IMR-90 (cell line): ENCODE measurements at regions not wholly inside any gene's neighbourhood (a gene's known extent, or its start where the extent isn't known, plus 50 kb on each side); places are given as distances from the start of the nearest gene placed in this dataset.

Experiments used
- ATAC-seq: fragments of 200-7000 bp; cut with Tn5 transposase; 2 replicates; pipeline ENCODE4 v1.9.1; 2020; ENCODE audit warnings: low read depth, mild to moderate bottlenecking, moderate library complexity
- BruUV-seq: library from RNA; stranded (reverse); fragments of 400-500 nt; replicated peaks from 2 replicates; lab custom pipeline; 2021; lab: Mats Ljungman, UMichigan
- CTCF ChIA-PET: fragments of 300-600 bp; formaldehyde crosslinking; extraction: SDS; loops from one replicate; lab custom pipeline; 2021; ENCODE audit warnings: antibody characterized with exemption; lab: Yijun Ruan, JAX
- POLR2A ChIA-PET: fragments of 300-600 bp; sonication (Branson Sonifier 250); formaldehyde crosslinking; loops from one replicate; lab custom pipeline; 2022; ENCODE audit warnings: antibody characterized with exemption; ENCODE audit not compliant: unreplicated experiment; lab: Charles Lee
- DNase-seq: peaks from one replicate; pipeline ENCODE4 v3.0.0; 2013
- H2AFZ ChIP-seq: replicated peaks from 2 replicates; pipeline ENCODE3; 2013; ENCODE audit warnings: low read length, mild to moderate bottlenecking; ENCODE audit not compliant: poor library complexity
- H2AK5ac ChIP-seq: 2 replicates; pipeline ENCODE4 v1.6.1; 2013; ENCODE audit warnings: low read depth, low read length, inconsistent platforms
- H2AK9ac ChIP-seq: replicated peaks from 2 replicates; pipeline ENCODE3; 2013; ENCODE audit warnings: mild to moderate bottlenecking, low read depth, low read length, moderate library complexity; ENCODE audit not compliant: poor library complexity
- H2BK120ac ChIP-seq: 2 replicates; pipeline ENCODE4 v1.6.1; 2013; ENCODE audit warnings: low read depth, low read length, inconsistent platforms
- H2BK15ac ChIP-seq: 3 replicates; pipeline ENCODE4 v1.6.1; 2013; ENCODE audit warnings: low read depth, low read length, inconsistent platforms
- H2BK20ac ChIP-seq: 2 replicates; pipeline ENCODE4 v1.6.1; 2013; ENCODE audit warnings: low read depth, mild to moderate bottlenecking, inconsistent platforms, low read length, moderate library complexity
- H2BK5ac ChIP-seq: 2 replicates; pipeline ENCODE4 v1.6.1; 2013; ENCODE audit warnings: mild to moderate bottlenecking, low read depth, low read length, inconsistent platforms; ENCODE audit not compliant: poor library complexity, severe bottlenecking
- H3K14ac ChIP-seq: replicated peaks from 2 replicates; pipeline ENCODE4 v1.6.1; 2013; ENCODE audit warnings: low read depth, low read length, inconsistent platforms
- H3K18ac ChIP-seq: 2 replicates; pipeline ENCODE4 v1.6.1; 2013; ENCODE audit warnings: low read depth, low read length, control low read depth
- H3K23ac ChIP-seq: 2 replicates; pipeline ENCODE4 v1.6.1; 2013; ENCODE audit warnings: low read depth, low read length, inconsistent platforms
- H3K27ac ChIP-seq: 2 replicates; pipeline ENCODE4 v1.5.1; 2013; ENCODE audit warnings: mild to moderate bottlenecking, control low read depth, low read length; ENCODE audit not compliant: insufficient read depth
- H3K27me3 ChIP-seq: 2 replicates; pipeline ENCODE4 v1.6.1; 2013; ENCODE audit warnings: low read length; ENCODE audit not compliant: control insufficient read depth, insufficient read depth
- H3K36me3 ChIP-seq: 2 replicates; pipeline ENCODE4 v1.6.1; 2013; ENCODE audit warnings: low read length, mixed read lengths; ENCODE audit not compliant: control insufficient read depth, insufficient read depth
- H3K4ac ChIP-seq: 2 replicates; pipeline ENCODE4 v1.6.1; 2013; ENCODE audit warnings: low read depth, low read length, inconsistent platforms
- H3K4me1 ChIP-seq: 2 replicates; pipeline ENCODE4 v1.6.1; 2013; ENCODE audit warnings: low read length, mixed read lengths; ENCODE audit not compliant: control insufficient read depth, insufficient read depth
- H3K4me2 ChIP-seq: 2 replicates; pipeline ENCODE4 v1.6.1; 2013; ENCODE audit warnings: low read depth, mild to moderate bottlenecking, control low read depth, low read length, moderate library complexity
- H3K4me3 ChIP-seq: 2 replicates; pipeline ENCODE4 v1.5.1; 2013; ENCODE audit warnings: low read depth, mild to moderate bottlenecking, control low read depth, low read length, moderate library complexity; ENCODE audit not compliant: insufficient read depth
- H3K56ac ChIP-seq: 2 replicates; pipeline ENCODE4 v1.6.1; 2013; ENCODE audit warnings: low read length, inconsistent platforms; ENCODE audit not compliant: insufficient read depth; ENCODE audit errors: extremely low read depth
- H3K79me1 ChIP-seq, 2 experiments: 2 replicates each; pipeline ENCODE4 v1.6.1; 2013; ENCODE audit warnings: low read length in 2 of 2, inconsistent platforms in 1 of 2, low read depth in 1 of 2
- H3K9ac ChIP-seq: 2 replicates; pipeline ENCODE4 v1.6.1; 2013; ENCODE audit warnings: low read depth, low read length, control low read depth
- H3K9me1 ChIP-seq: 2 replicates; pipeline ENCODE4 v1.6.1; 2013; ENCODE audit warnings: low read length, inconsistent platforms; ENCODE audit not compliant: insufficient read depth
- H3K9me3 ChIP-seq: 2 replicates; pipeline ENCODE4 v1.6.1; 2013; ENCODE audit warnings: low read length; ENCODE audit not compliant: control insufficient read depth, insufficient read depth
- H4K20me1 ChIP-seq: 2 replicates; pipeline ENCODE4 v1.6.1; 2013; ENCODE audit warnings: low read length, inconsistent platforms; ENCODE audit not compliant: insufficient read depth
- H4K5ac ChIP-seq: 2 replicates; pipeline ENCODE4 v1.6.1; 2013; ENCODE audit warnings: mild to moderate bottlenecking, low read depth, low read length, control low read depth
- H4K8ac ChIP-seq, 2 experiments: 2 replicates each; pipeline ENCODE4 v1.6.1; 2013; ENCODE audit warnings: low read depth in 2 of 2, low read length in 2 of 2, control low read depth in 1 of 2, inconsistent platforms in 1 of 2
- H4K91ac ChIP-seq: 2 replicates; pipeline ENCODE4 v1.6.1; 2013; ENCODE audit warnings: low read depth, low read length, inconsistent platforms; ENCODE audit not compliant: insufficient read depth
- BHLHE40 ChIP-seq: fragments of 150-350 bp; IDR thresholded peaks from 2 replicates; pipeline ENCODE4 v1.6.1; 2016; ENCODE audit warnings: mild to moderate bottlenecking, low read depth, low read length
- CEBPB ChIP-seq: IDR thresholded peaks from 2 replicates; pipeline ENCODE4 v1.6.1; 2012; ENCODE audit warnings: low read depth, low read length, improper control_type of control experiment
- CHD1 ChIP-seq: IDR thresholded peaks from 2 replicates; pipeline ENCODE4 v1.6.1; 2012; ENCODE audit warnings: low read depth, low read length, improper control_type of control experiment
- CTCF ChIP-seq: conservative IDR thresholded peaks from 2 replicates; pipeline ENCODE4 v1.5.1; 2012; ENCODE audit warnings: mild to moderate bottlenecking, low read depth, low read length, improper control_type of control experiment
- FOS ChIP-seq: fragments of 150-350 bp; IDR thresholded peaks from 2 replicates; pipeline ENCODE4 v1.6.1; 2016; ENCODE audit warnings: low read depth, low read length
- MAFK ChIP-seq: IDR thresholded peaks from 2 replicates; pipeline ENCODE4 v1.6.1; 2012; ENCODE audit warnings: low read depth, low read length, improper control_type of control experiment
- MAZ ChIP-seq: IDR thresholded peaks from 2 replicates; pipeline ENCODE4 v1.6.1; 2012; ENCODE audit warnings: low read depth, mild to moderate bottlenecking, low read length, improper control_type of control experiment, moderate library complexity, borderline replicate concordance
- MXI1 ChIP-seq: IDR thresholded peaks from 2 replicates; pipeline ENCODE4 v1.6.1; 2012; ENCODE audit warnings: low read depth, mild to moderate bottlenecking, low read length, moderate library complexity, borderline replicate concordance
- NFE2L2 ChIP-seq: fragments of 150-350 bp; IDR thresholded peaks from 2 replicates; pipeline ENCODE4 v1.6.1; 2016; ENCODE audit warnings: low read depth, mild to moderate bottlenecking, low read length
- POLR2A ChIP-seq: IDR thresholded peaks from 2 replicates; pipeline ENCODE4 v1.6.1; 2012; ENCODE audit warnings: mild to moderate bottlenecking, low read depth, low read length
- RAD21 ChIP-seq: IDR thresholded peaks from 2 replicates; pipeline ENCODE4 v1.6.1; 2012; ENCODE audit warnings: low read length, improper control_type of control experiment
- RCOR1 ChIP-seq: IDR thresholded peaks from 2 replicates; pipeline ENCODE4 v1.6.1; 2012; ENCODE audit warnings: mild to moderate bottlenecking, low read length, improper control_type of control experiment; ENCODE audit not compliant: insufficient replicate concordance
- RFX5 ChIP-seq: IDR thresholded peaks from 2 replicates; pipeline ENCODE4 v1.8.0; 2012; ENCODE audit warnings: low read depth, mild to moderate bottlenecking, low read length, moderate library complexity
- SMC3 ChIP-seq: fragments of 150-350 bp; IDR thresholded peaks from 2 replicates; pipeline ENCODE4 v1.6.1; 2016; ENCODE audit warnings: low read depth, mild to moderate bottlenecking, antibody characterized with exemption, low read length, moderate library complexity
- USF2 ChIP-seq: fragments of 150-350 bp; IDR thresholded peaks from 2 replicates; pipeline ENCODE4 v1.6.1; 2017; ENCODE audit warnings: mild to moderate bottlenecking, antibody characterized with exemption, low read length, low read depth
- WGBS, 2 experiments: methylation state at CpG; one replicate each; pipeline versions ENCODE4 v1.1.5 to v1.1.7; 2013; ENCODE audit warnings: missing lambda C conversion rate in 2 of 2; ENCODE audit not compliant: insufficient read length in 1 of 2; ENCODE audit errors: extremely low coverage in 2 of 2; 5-methylcytosine and 5-hydroxymethylcytosine counted together
- dilution Hi-C: fragments of 300-500 bp; cut with HindIII; formaldehyde crosslinking; loops from one replicate; pipeline ENCODE4 v1.14.3; 2018; ENCODE audit warnings: low sequenced_read_pairs; ENCODE audit not compliant: unreplicated experiment
- in situ Hi-C: fragments of 300-500 bp; cut with MboI; formaldehyde crosslinking; loops from 3 replicates; pipeline ENCODE4 v1.14.3; 2019; ENCODE audit warnings: low sequenced_read_pairs, inconsistent platforms, mixed read lengths
- intact Hi-C: fragments of 100-400 bp; cut with micrococcal nuclease; formaldehyde crosslinking; loops from 2 replicates; pipeline ENCODE4 v1.10.0; 2022

- Histone ChIP-seq H3K4me2 (no peak overlapping the region), H3K79me1 (no peaks in the 10 kb centered on the region), H2AK9ac (no peak overlapping the region), H3K27ac (no peak overlapping the region), H3K23ac (no peak overlapping the region), H2BK5ac (no peak overlapping the region), H3K4ac (no peak overlapping the region), H3K4me1 (peaks cover 1% of the 10 kb centered on the region; the same call in 1 of the 2 replicates), H2BK20ac (no peak overlapping the region), H3K56ac (no peak overlapping the region), H3K14ac (no peak overlapping the region), H3K18ac (no peak overlapping the region), H3K9me1 (peaks cover 5% of the 10 kb centered on the region; the same call in 1 of the 2 replicates), H4K91ac (no peak overlapping the region), H4K5ac (no peak overlapping the region), H2AFZ (peak overlapping the region; percentile 37), H3K4me3 (no peak overlapping the region), H4K20me1 (no peaks in the 10 kb centered on the region), H3K9me3 (no peaks in the 10 kb centered on the region), H2AK5ac (no peak overlapping the region), H3K27me3 (no peaks in the 10 kb centered on the region), H3K9ac (no peak overlapping the region), H2BK15ac (no peak overlapping the region), H3K36me3 (no peaks in the 10 kb centered on the region), H4K8ac (no peak overlapping the region), H2BK120ac (no peak overlapping the region)
- DNase-seq (no peak), ATAC-seq (no peak)
- no TSS peak for BruUV-seq
- TF ChIP-seq RAD21 (no peak), POLR2A (no peak), MAFK (no peak), RFX5 (no peak), SMC3 (no peak), MXI1 (no peak), FOS (no peak), MAZ (no peak), CTCF (no peak), NFE2L2 (no peak), CHD1 (no peak), USF2 (no peak), BHLHE40 (no peak), RCOR1 (no peak), CEBPB (no peak)
- dilution Hi-C loops, result no loop called here
- WGBS, 2 experiments, result 79% methylated on average over 5 of the region's 5 CpGs; no CpG with 5 or more reads in 1 of the 2 experiments
- in situ Hi-C loops, result no loop called here
- POLR2A ChIA-PET, result no interaction called here
- CTCF ChIA-PET, result no interaction called here
- intact Hi-C loops, result no loop called here
These were observed 158.6 kb upstream of the RBMS1 start for GRCh38 chr2:160652236-160652635.
